ENCODE measurements at regions not wholly inside any gene's neighbourhood (a gene's known extent, or its start where the extent isn't known, plus 50 kb on each side); places are given as distances from the start of the nearest gene placed in this dataset.

GRCh38 chr4:100130964-100131363, 59.3 kb downstream of the DDIT4L start:
- H3K27ac ChIP-seq (ENCODE audit: low read depth, low read length), result no peak overlapping the region
- no peaks in the 10 kb centered on the region for H3K27me3 ChIP-seq (ENCODE audit: control insufficient read depth, insufficient read depth, low read length)
- H3K4me3 ChIP-seq (ENCODE audit: low read length), result no peak overlapping the region
- peaks cover 3% of the 10 kb centered on the region for H3K4me1 ChIP-seq (ENCODE audit: control insufficient read depth, insufficient read depth, low read length)
- H3K9ac ChIP-seq (ENCODE audit: low read length), result no peak overlapping the region
- no peaks in the 10 kb centered on the region for H3K36me3 ChIP-seq (ENCODE audit: control insufficient read depth, insufficient read depth, low read length)

GRCh38 chr4:100130491-100130890, 59.8 kb downstream of the DDIT4L start:
- no peaks in the 10 kb centered on the region for H3K27me3 ChIP-seq (ENCODE audit: control insufficient read depth, insufficient read depth, low read length)
- H3K4me3 ChIP-seq (ENCODE audit: low read length), result no peak overlapping the region
- peaks cover 3% of the 10 kb centered on the region for H3K4me1 ChIP-seq (ENCODE audit: control insufficient read depth, insufficient read depth, low read length)
- H3K9ac ChIP-seq (ENCODE audit: low read length), result no peak overlapping the region
- H3K27ac ChIP-seq (ENCODE audit: low read depth, low read length), result no peak overlapping the region
- no peaks in the 10 kb centered on the region for H3K36me3 ChIP-seq (ENCODE audit: control insufficient read depth, insufficient read depth, low read length)

- Histone ChIP-seq H3K4me1 (ENCODE audit: control insufficient read depth, insufficient read depth, low read length) (peaks cover 3% of the 10 kb centered on the region), H3K27ac (ENCODE audit: low read depth, low read length) (no peak overlapping the region), H3K27me3 (ENCODE audit: control insufficient read depth, insufficient read depth, low read length) (no peaks in the 10 kb centered on the region), H3K36me3 (ENCODE audit: control insufficient read depth, insufficient read depth, low read length) (no peaks in the 10 kb centered on the region), H3K9ac (ENCODE audit: low read length) (no peak overlapping the region), H3K4me3 (ENCODE audit: low read length) (no peak overlapping the region)
Observed at GRCh38 chr4:100129774-100130173, 60.5 kb downstream of the DDIT4L start.

GRCh38 chr4:100128338-100128737, 61.9 kb downstream of the DDIT4L start:
- H3K4me3 ChIP-seq (ENCODE audit: low read length), result no peak overlapping the region
- H3K9ac ChIP-seq (ENCODE audit: low read length), result no peak overlapping the region
- no peaks in the 10 kb centered on the region for H3K27me3 ChIP-seq (ENCODE audit: control insufficient read depth, insufficient read depth, low read length)
- peaks cover 3% of the 10 kb centered on the region for H3K4me1 ChIP-seq (ENCODE audit: control insufficient read depth, insufficient read depth, low read length)
- H3K36me3 ChIP-seq (ENCODE audit: control insufficient read depth, insufficient read depth, low read length), result no peaks in the 10 kb centered on the region
- no peak overlapping the region for H3K27ac ChIP-seq (ENCODE audit: low read depth, low read length)

GRCh38 chr4:100124715-100125114, 65.6 kb downstream of the DDIT4L start:
- Histone ChIP-seq H3K36me3 (ENCODE audit: control insufficient read depth, insufficient read depth, low read length) (no peaks in the 10 kb centered on the region), H3K4me3 (ENCODE audit: low read length) (no peak overlapping the region), H3K4me1 (ENCODE audit: control insufficient read depth, insufficient read depth, low read length) (no peaks in the 10 kb centered on the region), H3K9ac (ENCODE audit: low read length) (no peak overlapping the region), H3K27me3 (ENCODE audit: control insufficient read depth, insufficient read depth, low read length) (no peaks in the 10 kb centered on the region), H3K27ac (ENCODE audit: low read depth, low read length) (no peak overlapping the region)

- Histone ChIP-seq H3K9ac (ENCODE audit: low read length) (no peak overlapping the region), H3K4me3 (ENCODE audit: low read length) (no peak overlapping the region), H3K27me3 (ENCODE audit: control insufficient read depth, insufficient read depth, low read length) (no peaks in the 10 kb centered on the region), H3K27ac (ENCODE audit: low read depth, low read length) (no peak overlapping the region), H3K4me1 (ENCODE audit: control insufficient read depth, insufficient read depth, low read length) (no peaks in the 10 kb centered on the region), H3K36me3 (ENCODE audit: control insufficient read depth, insufficient read depth, low read length) (no peaks in the 10 kb centered on the region)
Observed at GRCh38 chr4:100118181-100118580, 72.1 kb downstream of the DDIT4L start.

GRCh38 chr4:100117750-100118149, 72.5 kb downstream of the DDIT4L start:
- H3K27ac ChIP-seq (ENCODE audit: low read depth, low read length), result no peak overlapping the region
- H3K36me3 ChIP-seq (ENCODE audit: control insufficient read depth, insufficient read depth, low read length), result no peaks in the 10 kb centered on the region
- no peaks in the 10 kb centered on the region for H3K4me1 ChIP-seq (ENCODE audit: control insufficient read depth, insufficient read depth, low read length)
- H3K9ac ChIP-seq (ENCODE audit: low read length), result no peak overlapping the region
- no peaks in the 10 kb centered on the region for H3K27me3 ChIP-seq (ENCODE audit: control insufficient read depth, insufficient read depth, low read length)
- no peak overlapping the region for H3K4me3 ChIP-seq (ENCODE audit: low read length)

- no peak overlapping the region for H3K27ac ChIP-seq (ENCODE audit: low read depth, low read length)
- no peaks in the 10 kb centered on the region for H3K36me3 ChIP-seq (ENCODE audit: control insufficient read depth, insufficient read depth, low read length)
- no peaks in the 10 kb centered on the region for H3K4me1 ChIP-seq (ENCODE audit: control insufficient read depth, insufficient read depth, low read length)
- no peak overlapping the region for H3K4me3 ChIP-seq (ENCODE audit: low read length)
- H3K9ac ChIP-seq (ENCODE audit: low read length), result no peak overlapping the region
- H3K27me3 ChIP-seq (ENCODE audit: control insufficient read depth, insufficient read depth, low read length), result no peaks in the 10 kb centered on the region
Observed at GRCh38 chr4:100114909-100115308, 75.4 kb downstream of the DDIT4L start.

- Histone ChIP-seq H3K4me1 (ENCODE audit: control insufficient read depth, insufficient read depth, low read length) (no peaks in the 10 kb centered on the region), H3K4me3 (ENCODE audit: low read length) (no peak overlapping the region), H3K27ac (ENCODE audit: low read depth, low read length) (no peak overlapping the region), H3K36me3 (ENCODE audit: control insufficient read depth, insufficient read depth, low read length) (no peaks in the 10 kb centered on the region), H3K27me3 (ENCODE audit: control insufficient read depth, insufficient read depth, low read length) (no peaks in the 10 kb centered on the region), H3K9ac (ENCODE audit: low read length) (no peak overlapping the region)
Observed at GRCh38 chr4:100113732-100114131, 76.5 kb downstream of the DDIT4L start.

- no peak overlapping the region for H3K4me3 ChIP-seq (ENCODE audit: low read length)
- no peak overlapping the region for H3K27ac ChIP-seq (ENCODE audit: low read depth, low read length)
- no peaks in the 10 kb centered on the region for H3K27me3 ChIP-seq (ENCODE audit: control insufficient read depth, insufficient read depth, low read length)
- no peaks in the 10 kb centered on the region for H3K36me3 ChIP-seq (ENCODE audit: control insufficient read depth, insufficient read depth, low read length)
- H3K4me1 ChIP-seq (ENCODE audit: control insufficient read depth, insufficient read depth, low read length), result no peaks in the 10 kb centered on the region
- no peak overlapping the region for H3K9ac ChIP-seq (ENCODE audit: low read length)
Observed at GRCh38 chr4:100113096-100113495, 77.2 kb downstream of the DDIT4L start.

- H3K4me3 ChIP-seq (ENCODE audit: low read length), result no peak overlapping the region
- no peak overlapping the region for H3K9ac ChIP-seq (ENCODE audit: low read length)
- no peaks in the 10 kb centered on the region for H3K4me1 ChIP-seq (ENCODE audit: control insufficient read depth, insufficient read depth, low read length)
- H3K27me3 ChIP-seq (ENCODE audit: control insufficient read depth, insufficient read depth, low read length), result no peaks in the 10 kb centered on the region
- H3K27ac ChIP-seq (ENCODE audit: low read depth, low read length), result no peak overlapping the region
- H3K36me3 ChIP-seq (ENCODE audit: control insufficient read depth, insufficient read depth, low read length), result no peaks in the 10 kb centered on the region
Observed at GRCh38 chr4:100109921-100110320, 80.3 kb downstream of the DDIT4L start.

GRCh38 chr4:100108869-100109268, 81.4 kb downstream of the DDIT4L start:
- Histone ChIP-seq H3K4me3 (ENCODE audit: low read length) (no peak overlapping the region), H3K27ac (ENCODE audit: low read depth, low read length) (no peak overlapping the region), H3K4me1 (ENCODE audit: control insufficient read depth, insufficient read depth, low read length) (no peaks in the 10 kb centered on the region), H3K27me3 (ENCODE audit: control insufficient read depth, insufficient read depth, low read length) (no peaks in the 10 kb centered on the region), H3K9ac (ENCODE audit: low read length) (no peak overlapping the region), H3K36me3 (ENCODE audit: control insufficient read depth, insufficient read depth, low read length) (no peaks in the 10 kb centered on the region)

- Histone ChIP-seq H3K27me3 (ENCODE audit: control insufficient read depth, insufficient read depth, low read length) (no peaks in the 10 kb centered on the region), H3K4me1 (ENCODE audit: control insufficient read depth, insufficient read depth, low read length) (no peaks in the 10 kb centered on the region), H3K9ac (ENCODE audit: low read length) (no peak overlapping the region), H3K36me3 (ENCODE audit: control insufficient read depth, insufficient read depth, low read length) (no peaks in the 10 kb centered on the region), H3K4me3 (ENCODE audit: low read length) (no peak overlapping the region), H3K27ac (ENCODE audit: low read depth, low read length) (no peak overlapping the region)
Observed at GRCh38 chr4:100106982-100107381, 83.3 kb downstream of the DDIT4L start.

Data from rectal smooth muscle tissue (tissue), 1 donor.